BE2C (cell line): ENCODE measurements at regions not wholly inside any gene's neighbourhood (a gene's known extent, or its start where the extent isn't known, plus 50 kb on each side); places are given as distances from the start of the nearest gene placed in this dataset.

Source experiments
- DNase-seq: peaks from one replicate; pipeline ENCODE4 v3.0.0-alpha.2; 2020
- H3K27me3 ChIP-seq: fragments of 250-450 bp; sonication (Bioruptor Pico); 2 replicates; pipeline ENCODE4 v1.5.1; 2020; ENCODE audit warnings: mild to moderate bottlenecking
- H3K36me3 ChIP-seq: fragments of 250-450 bp; sonication (Bioruptor Pico); 2 replicates; pipeline ENCODE4 v1.5.1; 2020; ENCODE audit warnings: mild to moderate bottlenecking
- H3K4me1 ChIP-seq: fragments of 250-450 bp; sonication (Bioruptor Pico); 2 replicates; pipeline ENCODE4 v1.5.1; 2020
- H3K4me3 ChIP-seq: 2 replicates; pipeline ENCODE4 v1.5.1; 2011; ENCODE audit warnings: low read depth, low read length
- H3K9me3 ChIP-seq: fragments of 250-450 bp; sonication (Bioruptor Pico); 2 replicates; pipeline ENCODE4 v1.5.1; 2020
- CTCF ChIP-seq: IDR thresholded peaks from 2 replicates; pipeline ENCODE4 v1.5.1; 2012; ENCODE audit warnings: mild to moderate bottlenecking, low read depth, low read length

GRCh38 chr10:125266966-125267365, 106.6 kb upstream of the CTBP2 start:
- H3K36me3 ChIP-seq, result no peaks in the 10 kb centered on the region
- H3K27me3 ChIP-seq, result no peaks in the 10 kb centered on the region
- TF ChIP-seq CTCF, result no peak
- no peak overlapping the region for H3K4me3 ChIP-seq
- no peak for DNase-seq
- H3K4me1 ChIP-seq, result no peaks in the 10 kb centered on the region
- no peaks in the 10 kb centered on the region for H3K9me3 ChIP-seq

- no peak for DNase-seq
- TF ChIP-seq CTCF, result no peak
- Histone ChIP-seq H3K36me3 (no peaks in the 10 kb centered on the region), H3K4me1 (no peaks in the 10 kb centered on the region), H3K27me3 (no peaks in the 10 kb centered on the region), H3K9me3 (no peaks in the 10 kb centered on the region), H3K4me3 (no peak overlapping the region)
These were observed 106.2 kb upstream of the CTBP2 start for GRCh38 chr10:125266541-125266940.

GRCh38 chr10:125265579-125265955, 105.2 kb upstream of the CTBP2 start:
- Histone ChIP-seq H3K4me1 (no peaks in the 10 kb centered on the region), H3K9me3 (no peaks in the 10 kb centered on the region), H3K36me3 (no peaks in the 10 kb centered on the region), H3K4me3 (no peak overlapping the region), H3K27me3 (no peaks in the 10 kb centered on the region)
- no peak for TF ChIP-seq CTCF
- DNase-seq, result no peak

- Histone ChIP-seq H3K27me3 (no peaks in the 10 kb centered on the region), H3K9me3 (no peaks in the 10 kb centered on the region), H3K4me3 (no peak overlapping the region), H3K4me1 (no peaks in the 10 kb centered on the region), H3K36me3 (no peaks in the 10 kb centered on the region)
- no peak for DNase-seq
- TF ChIP-seq CTCF, result no peak
These were observed 104.6 kb upstream of the CTBP2 start for GRCh38 chr10:125264757-125265578.

GRCh38 chr10:125264091-125264490, 103.7 kb upstream of the CTBP2 start:
- H3K4me3 ChIP-seq, result no peak overlapping the region
- H3K27me3 ChIP-seq, result no peaks in the 10 kb centered on the region
- H3K9me3 ChIP-seq, result no peaks in the 10 kb centered on the region
- no peak for DNase-seq
- H3K36me3 ChIP-seq, result no peaks in the 10 kb centered on the region
- no peak for TF ChIP-seq CTCF
- H3K4me1 ChIP-seq, result no peaks in the 10 kb centered on the region

- Histone ChIP-seq H3K4me1 (no peaks in the 10 kb centered on the region), H3K4me3 (no peak overlapping the region), H3K27me3 (no peaks in the 10 kb centered on the region), H3K36me3 (no peaks in the 10 kb centered on the region), H3K9me3 (no peaks in the 10 kb centered on the region)
- no peak for TF ChIP-seq CTCF
- DNase-seq, result no peak
These were observed 103.2 kb upstream of the CTBP2 start for GRCh38 chr10:125263551-125263950.
